ENCODE measurements at regions not wholly inside any gene's neighbourhood (a gene's known extent, or its start where the extent isn't known, plus 50 kb on each side); places are given as distances from the start of the nearest gene placed in this dataset.

DNA sequence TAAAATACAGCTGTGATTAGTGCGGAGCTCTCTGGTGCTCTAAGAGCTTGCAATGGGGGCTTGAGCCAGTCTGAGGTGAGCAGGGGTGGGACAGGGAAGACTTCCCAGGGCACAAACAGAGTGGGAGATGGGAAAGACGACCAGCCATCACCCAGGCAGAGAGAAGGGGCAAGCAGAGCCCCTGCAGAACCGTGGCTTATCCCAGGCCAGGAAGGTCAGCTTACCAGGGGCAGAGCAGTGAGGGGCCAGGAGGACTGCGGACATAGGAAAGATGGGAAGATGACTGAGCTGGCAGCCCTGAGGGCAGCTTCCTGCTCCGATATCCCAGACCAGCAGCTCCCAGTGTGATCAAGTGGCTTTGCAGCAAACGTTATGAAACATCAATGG is 55.4 kb upstream of the IFFO2 start:
- Histone ChIP-seq H3K4me1 (ENCODE audit: control extremely low read depth in 1 of 4, control insufficient read depth in 4 of 4, insufficient read depth in 4 of 4, low read length in 3 of 4) (peaks cover 0 to 6% (median 3%) of the 10 kb centered on the region in 4 experiments), H3K27me3 (replicated peaks in 2 of 5; ENCODE audit: control insufficient read depth in 4 of 5, insufficient read depth in 5 of 5, low read length in 4 of 5) (peaks cover 0 to 4% (median 0%) of the 10 kb centered on the region in 5 experiments), H3K36me3 (ENCODE audit: control insufficient read depth in 4 of 4, insufficient read depth in 4 of 4, low read length in 3 of 4) (no peaks in the 10 kb centered on the region), H3K9me3 (ENCODE audit: control extremely low read depth in 1 of 5, control insufficient read depth in 4 of 5, insufficient read depth in 2 of 5, low read depth in 1 of 5, low read length in 4 of 5) (no peaks in the 10 kb centered on the region), H3K27ac (ENCODE audit: insufficient read depth in 1 of 2, low read depth in 1 of 2, low read length in 2 of 2, poor library complexity in 1 of 2, severe bottlenecking in 2 of 2) (no peak overlapping the region), H3K4me3 (ENCODE audit: control insufficient read depth in 1 of 7, extremely low read depth in 1 of 7, insufficient read depth in 4 of 7, low read depth in 2 of 7, low read length in 6 of 7) (no peak overlapping the region)
- CTCF ChIA-PET: no interaction called here
- POLR2A ChIA-PET: no interaction called here
- no peak for DNase-seq
- WGBS (ENCODE audit: insufficient coverage): 100% methylated on average over 3 of the region's 6 CpGs

DNA sequence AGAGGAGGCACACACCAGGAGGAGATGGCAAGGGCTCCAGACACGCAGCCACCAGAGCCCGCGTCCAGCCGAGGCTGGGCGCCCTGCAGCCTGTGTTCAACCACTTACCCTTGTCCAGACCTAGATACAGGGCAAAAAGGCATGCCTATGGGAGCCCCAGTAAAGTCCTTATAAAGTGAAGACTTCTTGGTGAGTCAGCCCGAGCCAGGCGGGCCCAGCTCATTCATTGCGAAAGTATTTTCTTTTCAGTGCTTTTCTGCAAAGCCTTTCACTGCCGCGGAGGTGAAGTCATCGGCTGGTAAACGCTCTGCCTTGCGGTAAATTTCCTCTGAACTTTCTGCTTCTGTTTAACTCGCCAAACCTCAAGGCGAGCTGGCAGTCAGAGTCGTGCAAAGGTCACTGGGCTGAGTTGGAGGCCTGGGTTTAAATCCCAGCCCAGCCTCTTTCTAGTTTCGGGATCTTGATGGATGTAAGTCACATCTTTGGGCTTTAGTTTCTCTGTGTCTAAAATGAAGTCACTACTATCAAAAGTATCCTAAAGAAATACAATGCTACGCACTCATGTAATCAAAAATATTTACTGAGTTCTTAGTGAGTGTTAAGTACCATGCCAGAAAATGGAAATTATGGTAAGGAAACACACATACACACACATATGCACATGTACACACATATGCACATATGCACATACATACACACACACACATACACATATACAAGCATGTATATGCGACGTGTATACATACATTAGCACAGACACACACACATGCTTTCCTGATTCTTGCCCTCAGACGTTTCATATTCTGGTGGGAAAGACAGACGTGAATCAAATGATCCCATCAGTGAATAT is 54.7 kb upstream of the IFFO2 start:
- H3K4me3 ChIP-seq (ENCODE audit: control insufficient read depth in 1 of 7, extremely low read depth in 1 of 7, insufficient read depth in 4 of 7, low read depth in 2 of 7, low read length in 6 of 7): peak overlapping the region in 1 of 7 experiments; percentile 12
- ChIA-PET CTCF (no interaction called here), POLR2A (no interaction called here)
- no peaks in the 10 kb centered on the region for H3K9me3 ChIP-seq (ENCODE audit: control extremely low read depth in 1 of 5, control insufficient read depth in 4 of 5, insufficient read depth in 2 of 5, low read depth in 1 of 5, low read length in 4 of 5)
- no peaks in the 10 kb centered on the region for H3K36me3 ChIP-seq (ENCODE audit: control insufficient read depth in 4 of 4, insufficient read depth in 4 of 4, low read length in 3 of 4)
- H3K27ac ChIP-seq (ENCODE audit: insufficient read depth in 1 of 2, low read depth in 1 of 2, low read length in 2 of 2, poor library complexity in 1 of 2, severe bottlenecking in 2 of 2): no peak overlapping the region
- peak; percentile 18 to 60 (median 58) for DNase-seq
- peaks cover 0 to 6% (median 0%) of the 10 kb centered on the region in 5 experiments for H3K27me3 ChIP-seq (replicated peaks in 2 of 5; ENCODE audit: control insufficient read depth in 4 of 5, insufficient read depth in 5 of 5, low read length in 4 of 5)
- WGBS (ENCODE audit: insufficient coverage): 55% methylated on average over 18 of the region's 22 CpGs
- peaks cover 0 to 6% (median 3%) of the 10 kb centered on the region in 4 experiments for H3K4me1 ChIP-seq (ENCODE audit: control extremely low read depth in 1 of 4, control insufficient read depth in 4 of 4, insufficient read depth in 4 of 4, low read length in 3 of 4)

GRCh38 chr1:19010503-19010902 is 54.0 kb upstream of the IFFO2 start:
- ChIA-PET CTCF (no interaction called here), POLR2A (no interaction called here)
- no peaks in the 10 kb centered on the region for H3K9me3 ChIP-seq (ENCODE audit: control extremely low read depth in 1 of 5, control insufficient read depth in 4 of 5, insufficient read depth in 2 of 5, low read depth in 1 of 5, low read length in 4 of 5)
- 98% methylated on average over 3 of the region's 4 CpGs for WGBS (ENCODE audit: insufficient coverage)
- DNase-seq: no peak
- H3K36me3 ChIP-seq (ENCODE audit: control insufficient read depth in 4 of 4, insufficient read depth in 4 of 4, low read length in 3 of 4): no peaks in the 10 kb centered on the region
- H3K27ac ChIP-seq (ENCODE audit: insufficient read depth in 1 of 2, low read depth in 1 of 2, low read length in 2 of 2, poor library complexity in 1 of 2, severe bottlenecking in 2 of 2): no peak overlapping the region
- peaks cover 0 to 6% (median 3%) of the 10 kb centered on the region in 4 experiments for H3K4me1 ChIP-seq (ENCODE audit: control extremely low read depth in 1 of 4, control insufficient read depth in 4 of 4, insufficient read depth in 4 of 4, low read length in 3 of 4)
- no peak overlapping the region for H3K4me3 ChIP-seq (ENCODE audit: control insufficient read depth in 1 of 7, extremely low read depth in 1 of 7, insufficient read depth in 4 of 7, low read depth in 2 of 7, low read length in 6 of 7)
- H3K27me3 ChIP-seq (replicated peaks in 2 of 5; ENCODE audit: control insufficient read depth in 4 of 5, insufficient read depth in 5 of 5, low read length in 4 of 5): peaks cover 0 to 6% (median 4%) of the 10 kb centered on the region in 5 experiments

DNA sequence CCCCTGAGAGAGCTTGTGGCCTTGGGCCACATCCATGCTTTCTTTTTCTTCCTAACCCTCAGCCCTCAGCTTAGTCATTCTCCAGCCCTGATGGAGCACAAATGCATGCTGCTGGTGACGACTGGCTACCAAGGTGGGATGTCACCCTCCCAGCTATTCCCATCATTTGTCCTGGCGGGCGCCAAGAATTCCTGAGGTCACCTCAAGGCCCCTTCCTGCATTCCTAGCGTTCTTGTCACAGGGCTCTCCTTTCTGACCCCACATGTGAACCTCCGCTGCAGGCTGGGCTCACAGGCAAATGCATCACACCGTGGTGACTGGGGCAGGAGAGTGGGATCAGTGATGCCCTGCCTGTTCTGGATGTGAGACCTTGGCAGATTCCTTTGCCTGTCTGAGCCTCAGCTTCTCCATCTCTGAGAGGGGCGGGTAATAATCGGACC is 53.4 kb upstream of the IFFO2 start:
- ChIA-PET POLR2A (no interaction called here), CTCF (interaction anchor here (0.8 to 1.2 kb wide), 3 partner anchors 16 to 102 kb away, joined by 3 read pairs; no protein-coding TSS in a partner anchor)
- Histone ChIP-seq H3K27me3 (replicated peaks in 2 of 5; ENCODE audit: control insufficient read depth in 4 of 5, insufficient read depth in 5 of 5, low read length in 4 of 5) (peaks cover 0 to 6% (median 5%) of the 10 kb centered on the region in 5 experiments), H3K27ac (ENCODE audit: insufficient read depth in 1 of 2, low read depth in 1 of 2, low read length in 2 of 2, poor library complexity in 1 of 2, severe bottlenecking in 2 of 2) (no peak overlapping the region), H3K4me1 (ENCODE audit: control extremely low read depth in 1 of 4, control insufficient read depth in 4 of 4, insufficient read depth in 4 of 4, low read length in 3 of 4) (peaks cover 0 to 6% (median 3%) of the 10 kb centered on the region in 4 experiments), H3K4me3 (ENCODE audit: control insufficient read depth in 1 of 7, extremely low read depth in 1 of 7, insufficient read depth in 4 of 7, low read depth in 2 of 7, low read length in 6 of 7) (no peak overlapping the region), H3K36me3 (ENCODE audit: control insufficient read depth in 4 of 4, insufficient read depth in 4 of 4, low read length in 3 of 4) (no peaks in the 10 kb centered on the region), H3K9me3 (ENCODE audit: control extremely low read depth in 1 of 5, control insufficient read depth in 4 of 5, insufficient read depth in 2 of 5, low read depth in 1 of 5, low read length in 4 of 5) (no peaks in the 10 kb centered on the region)
- 80% methylated on average over 8 of the region's 8 CpGs for WGBS (ENCODE audit: insufficient coverage)
- DNase-seq: no peak

GRCh38 chr1:19009126-19009881 is 52.8 kb upstream of the IFFO2 start:
- H3K36me3 ChIP-seq (ENCODE audit: control insufficient read depth in 4 of 4, insufficient read depth in 4 of 4, low read length in 3 of 4): no peaks in the 10 kb centered on the region
- no peak for DNase-seq
- H3K27ac ChIP-seq (ENCODE audit: insufficient read depth in 1 of 2, low read depth in 1 of 2, low read length in 2 of 2, poor library complexity in 1 of 2, severe bottlenecking in 2 of 2): no peak overlapping the region
- no peak overlapping the region for H3K4me3 ChIP-seq (ENCODE audit: control insufficient read depth in 1 of 7, extremely low read depth in 1 of 7, insufficient read depth in 4 of 7, low read depth in 2 of 7, low read length in 6 of 7)
- H3K9me3 ChIP-seq (ENCODE audit: control extremely low read depth in 1 of 5, control insufficient read depth in 4 of 5, insufficient read depth in 2 of 5, low read depth in 1 of 5, low read length in 4 of 5): no peaks in the 10 kb centered on the region
- ChIA-PET CTCF (interaction anchor here (0.8 to 1.2 kb wide), 3 partner anchors 16 to 102 kb away, joined by 3 read pairs; no protein-coding TSS in a partner anchor), POLR2A (no interaction called here)
- H3K4me1 ChIP-seq (ENCODE audit: control extremely low read depth in 1 of 4, control insufficient read depth in 4 of 4, insufficient read depth in 4 of 4, low read length in 3 of 4): peaks cover 0 to 6% (median 3%) of the 10 kb centered on the region in 4 experiments
- 87% methylated on average over 9 of the region's 17 CpGs for WGBS (ENCODE audit: insufficient coverage)
- H3K27me3 ChIP-seq (replicated peaks in 2 of 5; ENCODE audit: control insufficient read depth in 4 of 5, insufficient read depth in 5 of 5, low read length in 4 of 5): peaks cover 0 to 6% (median 5%) of the 10 kb centered on the region in 5 experiments

DNA sequence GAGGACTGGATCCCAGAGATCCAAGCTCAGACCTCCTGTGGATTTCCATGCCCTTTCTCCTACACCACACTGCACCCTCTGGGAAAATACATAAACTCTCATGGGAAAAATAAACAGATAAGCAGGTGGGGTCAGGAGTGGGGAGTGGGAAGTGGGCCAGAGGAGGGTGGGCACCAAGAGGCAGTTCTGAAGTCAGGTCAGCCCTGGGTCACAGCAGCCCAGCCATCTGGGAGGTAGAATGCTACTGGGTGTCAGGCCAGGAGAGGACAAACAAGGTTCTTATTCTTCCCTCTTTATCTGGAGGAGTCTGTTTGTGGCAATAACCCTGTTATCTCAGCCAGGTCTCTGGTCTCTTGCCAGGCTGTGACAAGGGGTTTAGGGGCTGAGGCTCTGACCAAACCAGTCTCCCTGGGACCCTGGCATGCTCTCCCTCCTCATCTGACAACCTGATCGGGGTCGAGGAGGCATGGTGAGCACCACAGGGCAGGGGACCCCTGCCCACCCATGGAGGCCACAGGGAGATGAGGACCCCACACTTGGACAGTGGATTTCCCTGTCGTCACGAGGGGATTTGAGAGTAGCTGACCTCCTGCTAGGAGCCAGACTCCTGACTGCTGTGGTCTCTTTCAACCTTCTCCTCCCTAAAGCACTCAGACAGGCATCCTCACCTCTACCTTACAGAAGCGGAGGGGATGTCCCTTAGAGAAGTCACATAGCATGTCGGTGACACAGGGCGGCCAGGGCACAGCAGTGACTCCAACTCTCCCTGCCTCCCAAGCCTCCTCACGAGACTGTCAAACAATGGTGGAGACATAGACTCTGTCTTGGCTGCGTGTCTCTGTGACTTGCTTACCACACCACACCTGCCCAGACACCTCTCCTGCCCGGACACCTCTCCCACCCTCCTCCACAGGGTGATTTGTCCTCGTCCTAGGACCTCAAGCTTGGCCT is 51.3 kb upstream of the IFFO2 start:
- 90% methylated on average over 7 of the region's 11 CpGs for WGBS (ENCODE audit: insufficient coverage)
- H3K4me3 ChIP-seq (ENCODE audit: control insufficient read depth in 1 of 7, extremely low read depth in 1 of 7, insufficient read depth in 4 of 7, low read depth in 2 of 7, low read length in 6 of 7): no peak overlapping the region
- ChIA-PET POLR2A (no interaction called here), CTCF (no interaction called here)
- H3K27me3 ChIP-seq (replicated peaks in 2 of 5; ENCODE audit: control insufficient read depth in 4 of 5, insufficient read depth in 5 of 5, low read length in 4 of 5): peaks cover 0 to 13% (median 6%) of the 10 kb centered on the region in 5 experiments
- peaks cover 0 to 6% (median 3%) of the 10 kb centered on the region in 4 experiments for H3K4me1 ChIP-seq (ENCODE audit: control extremely low read depth in 1 of 4, control insufficient read depth in 4 of 4, insufficient read depth in 4 of 4, low read length in 3 of 4)
- DNase-seq: peak in 1 of 3 donors; percentile 8
- peaks cover 0 to 6% (median 0%) of the 10 kb centered on the region in 5 experiments for H3K9me3 ChIP-seq (ENCODE audit: control extremely low read depth in 1 of 5, control insufficient read depth in 4 of 5, insufficient read depth in 2 of 5, low read depth in 1 of 5, low read length in 4 of 5)
- no peaks in the 10 kb centered on the region for H3K36me3 ChIP-seq (ENCODE audit: control insufficient read depth in 4 of 4, insufficient read depth in 4 of 4, low read length in 3 of 4)
- no peak overlapping the region for H3K27ac ChIP-seq (ENCODE audit: insufficient read depth in 1 of 2, low read depth in 1 of 2, low read length in 2 of 2, poor library complexity in 1 of 2, severe bottlenecking in 2 of 2)
